OCI-LY7 (cell line): ENCODE measurements at regions not wholly inside any gene's neighbourhood (a gene's known extent, or its start where the extent isn't known, plus 50 kb on each side); places are given as distances from the start of the nearest gene placed in this dataset.

Experiments used
- BruUV-seq: library from RNA; stranded (reverse); fragments of 400-500 nt; replicated peaks from 2 replicates; lab custom pipeline; 2021; lab: Mats Ljungman, UMichigan
- CTCF ChIA-PET: fragments of 300-600 bp; sonication (Branson Sonifier 250); formaldehyde crosslinking; loops from one replicate; lab custom pipeline; 2022; ENCODE audit warnings: antibody characterized with exemption; ENCODE audit not compliant: unreplicated experiment; lab: Charles Lee
- POLR2A ChIA-PET: fragments of 300-600 bp; sonication (Branson Sonifier 250); formaldehyde crosslinking; loops from one replicate; lab custom pipeline; 2022; ENCODE audit warnings: antibody characterized with exemption; lab: Charles Lee
- DNase-seq: peaks from one replicate; pipeline ENCODE4 v3.0.0-alpha.2; 2015; ENCODE audit warnings: low spot score
- H2AFZ ChIP-seq: fragments of 200-600 bp; sonication (generic), shearing (Covaris generic); 2 replicates; pipeline ENCODE4 v1.6.1; 2014; ENCODE audit warnings: mild to moderate bottlenecking, antibody characterized with exemption, low read length, moderate library complexity
- H3K27ac ChIP-seq: fragments of 200-600 bp; sonication (generic); 2 replicates; pipeline ENCODE4 v1.5.1; 2014; ENCODE audit warnings: mixed run types, low read depth, mild to moderate bottlenecking, moderate library complexity, low read length, inconsistent platforms; ENCODE audit not compliant: poor library complexity, severe bottlenecking
- H3K36me3 ChIP-seq: fragments of 200-600 bp; sonication (generic); 2 replicates; pipeline ENCODE4 v1.6.1; 2014; ENCODE audit warnings: mild to moderate bottlenecking, antibody characterized with exemption, low read length, moderate library complexity, mixed read lengths; ENCODE audit not compliant: insufficient read depth
- H3K4me1 ChIP-seq: fragments of 200-600 bp; sonication (generic); 2 replicates; pipeline ENCODE4 v1.5.1; 2014; ENCODE audit warnings: mild to moderate bottlenecking, low read length; ENCODE audit not compliant: insufficient read depth, poor library complexity, severe bottlenecking
- H3K4me2 ChIP-seq: fragments of 200-600 bp; sonication (generic); 2 replicates; pipeline ENCODE4 v1.6.1; 2014; ENCODE audit warnings: mild to moderate bottlenecking, low read length
- H3K4me3 ChIP-seq: fragments of 200-600 bp; sonication (generic); 2 replicates; pipeline ENCODE4 v1.5.1; 2014; ENCODE audit warnings: mild to moderate bottlenecking, low read depth, low read length; ENCODE audit not compliant: poor library complexity, severe bottlenecking
- H3K79me2 ChIP-seq: fragments of 200-600 bp; sonication (generic); 2 replicates; pipeline ENCODE4 v1.6.1; 2016; ENCODE audit warnings: low read depth, mild to moderate bottlenecking, low read length, moderate library complexity, mixed read lengths; ENCODE audit not compliant: insufficient read depth
- H3K9me2 ChIP-seq: fragments of 200-600 bp; sonication (generic); 2 replicates; pipeline ENCODE4 v1.6.1; 2016; ENCODE audit warnings: mild to moderate bottlenecking, low read length, mixed read lengths; ENCODE audit not compliant: insufficient read depth
- H3K9me3 ChIP-seq: fragments of 200-600 bp; sonication (generic); 2 replicates; pipeline ENCODE4 v1.6.1; 2014; ENCODE audit warnings: mild to moderate bottlenecking, mixed run types, low read length, mixed read lengths
- H4K20me1 ChIP-seq: fragments of 200-600 bp; sonication (generic); 2 replicates; pipeline ENCODE4 v1.6.1; 2014; ENCODE audit warnings: mild to moderate bottlenecking, antibody characterized with exemption, low read length, moderate library complexity, mixed read lengths; ENCODE audit not compliant: insufficient read depth
- CTCF ChIP-seq: fragments of 200-600 bp; sonication (generic); conservative IDR thresholded peaks from 2 replicates; pipeline ENCODE4 v1.5.1; 2014; ENCODE audit warnings: mild to moderate bottlenecking, antibody characterized with exemption, low read length, moderate library complexity, mixed read lengths
- EZH2phosphoT487 ChIP-seq: fragments of 200-600 bp; sonication (generic); IDR thresholded peaks from 2 replicates; pipeline ENCODE4 v1.6.1; 2018; ENCODE audit warnings: low read depth, borderline replicate concordance, mild to moderate bottlenecking, mixed run types, antibody characterized with exemption, low read length, moderate library complexity, mixed read lengths
- intact Hi-C: fragments of 100-400 bp; cut with micrococcal nuclease; formaldehyde crosslinking; loops from one replicate; pipeline ENCODE4 v1.10.0; 2022; ENCODE audit not compliant: unreplicated experiment

- TF ChIP-seq EZH2phosphoT487 (no peak), CTCF (no peak)
- POLR2A ChIA-PET, result interaction anchor here (0.5 kb wide), 1 partner anchor 339 kb away, joined by 3 read pairs; no protein-coding TSS in a partner anchor
- no peak overlapping the region for H3K4me2 ChIP-seq
- H4K20me1 ChIP-seq, result no peaks in the 10 kb centered on the region
- no peaks in the 10 kb centered on the region for H3K9me2 ChIP-seq
- H3K9me3 ChIP-seq, result no peaks in the 10 kb centered on the region
- no peak overlapping the region for H3K27ac ChIP-seq
- H3K36me3 ChIP-seq, result no peaks in the 10 kb centered on the region
- intact Hi-C loops, result no loop called here
- no peaks in the 10 kb centered on the region for H3K79me2 ChIP-seq
- CTCF ChIA-PET, result no interaction called here
- H2AFZ ChIP-seq, result no peak overlapping the region
- H3K4me1 ChIP-seq, result no peaks in the 10 kb centered on the region
- no peak for DNase-seq
- no peak overlapping the region for H3K4me3 ChIP-seq
- BruUV-seq, result no TSS peak
These were observed 63.0 kb downstream of the HOXA1 start for GRCh38 chr7:27032839-27033238.

- CTCF ChIA-PET, result no interaction called here
- Histone ChIP-seq H3K9me3 (no peaks in the 10 kb centered on the region), H3K36me3 (no peaks in the 10 kb centered on the region), H4K20me1 (no peaks in the 10 kb centered on the region), H3K4me1 (no peaks in the 10 kb centered on the region), H3K79me2 (no peaks in the 10 kb centered on the region), H3K4me2 (no peak overlapping the region), H3K4me3 (no peak overlapping the region), H3K9me2 (no peaks in the 10 kb centered on the region), H2AFZ (peak overlapping the region; percentile 65), H3K27ac (no peak overlapping the region)
- BruUV-seq, result no TSS peak
- POLR2A ChIA-PET, result interaction anchor here (0.6 to 1.1 kb wide), 4 partner anchors 22 to 482 kb away, joined by 3 read pairs; no protein-coding TSS in a partner anchor
- intact Hi-C loops, result no loop called here
- TF ChIP-seq EZH2phosphoT487, result no peak
- no peak for TF ChIP-seq CTCF
- peak; percentile 12 for DNase-seq
These were observed 64.3 kb downstream of the HOXA1 start for GRCh38 chr7:27031289-27032172.
